DOHH2 (cell line): ENCODE measurements at regions not wholly inside any gene's neighbourhood (a gene's known extent, or its start where the extent isn't known, plus 50 kb on each side); places are given as distances from the start of the nearest gene placed in this dataset.

Experiments used
- H3F3A ChIP-seq: fragments of 200-600 bp; sonication (generic), shearing (Covaris generic); 2 replicates; pipeline ENCODE4 v1.6.0; 2016; ENCODE audit warnings: antibody characterized with exemption, mild to moderate bottlenecking; ENCODE audit not compliant: control insufficient read depth, insufficient read depth
- H3K27ac ChIP-seq: fragments of 200-600 bp; sonication (generic); 2 replicates; pipeline ENCODE4 v1.5.1; 2014; ENCODE audit warnings: low read depth, mild to moderate bottlenecking, low read length, moderate library complexity
- H3K27me3 ChIP-seq: fragments of 200-600 bp; sonication (generic); 2 replicates; pipeline ENCODE4 v1.6.1; 2014; ENCODE audit warnings: mild to moderate bottlenecking, low read length, mixed read lengths; ENCODE audit not compliant: control insufficient read depth
- H3K36me3 ChIP-seq: fragments of 200-600 bp; sonication (generic); 2 replicates; pipeline ENCODE4 v1.6.1; 2014; ENCODE audit warnings: mild to moderate bottlenecking, low read length, moderate library complexity, mixed read lengths; ENCODE audit not compliant: control insufficient read depth
- H3K4me1 ChIP-seq: fragments of 200-600 bp; sonication (generic); 2 replicates; pipeline ENCODE4 v1.6.1; 2014; ENCODE audit warnings: mild to moderate bottlenecking, low read length, mixed read lengths; ENCODE audit not compliant: control insufficient read depth
- H3K4me2 ChIP-seq: fragments of 200-600 bp; sonication (generic); 2 replicates; pipeline ENCODE4 v1.6.0; 2014; ENCODE audit warnings: mild to moderate bottlenecking, low read length, moderate library complexity
- H3K4me3 ChIP-seq: fragments of 200-600 bp; sonication (generic); 2 replicates; pipeline ENCODE4 v1.5.1; 2014; ENCODE audit warnings: mild to moderate bottlenecking, low read length, mixed read lengths
- H3K79me2 ChIP-seq: fragments of 200-600 bp; sonication (generic); 2 replicates; pipeline ENCODE4 v1.6.1; 2014; ENCODE audit warnings: mild to moderate bottlenecking, low read length, mixed read lengths; ENCODE audit not compliant: control insufficient read depth
- H3K9me2 ChIP-seq: fragments of 200-600 bp; sonication (generic); replicated peaks from 2 replicates; pipeline ENCODE4 v1.6.1; 2014; ENCODE audit warnings: mild to moderate bottlenecking, low read length, mixed read lengths; ENCODE audit not compliant: control insufficient read depth
- H3K9me3 ChIP-seq: fragments of 200-600 bp; sonication (generic); 2 replicates; pipeline ENCODE4 v1.6.1; 2014; ENCODE audit warnings: antibody characterized with exemption, low read length, mixed read lengths; ENCODE audit not compliant: control insufficient read depth, insufficient read depth
- H4K20me1 ChIP-seq: fragments of 200-600 bp; sonication (generic); 2 replicates; pipeline ENCODE4 v1.6.0; 2014; ENCODE audit warnings: low read depth, mild to moderate bottlenecking, antibody characterized with exemption, low read length, moderate library complexity; ENCODE audit not compliant: control insufficient read depth, insufficient read depth
- EZH2phosphoT487 ChIP-seq: fragments of 200-600 bp; sonication (generic); IDR thresholded peaks from 2 replicates; pipeline ENCODE4 v1.6.1; 2017; ENCODE audit warnings: borderline replicate concordance, mild to moderate bottlenecking, antibody characterized with exemption, low read length, moderate library complexity, mixed read lengths
- TF ChIP-seq, protein P1 (sequence below): fragments of 200-600 bp; sonication (generic); IDR thresholded peaks from one replicate; pipeline ENCODE4 v1.5.1; 2014; ENCODE audit warnings: antibody characterized with exemption, mild to moderate bottlenecking, low read depth, low read length; ENCODE audit not compliant: poor library complexity, severe bottlenecking

- no peaks in the 10 kb centered on the region for H3K79me2 ChIP-seq
- no peaks in the 10 kb centered on the region for H3F3A ChIP-seq
- H4K20me1 ChIP-seq = no peaks in the 10 kb centered on the region
- no peaks in the 10 kb centered on the region for H3K9me2 ChIP-seq
- H3K27ac ChIP-seq = no peak overlapping the region
- H3K36me3 ChIP-seq = no peaks in the 10 kb centered on the region
- no peak overlapping the region for H3K4me2 ChIP-seq
- peaks cover 36% of the 10 kb centered on the region; the same call in 1 of the 2 replicates for H3K9me3 ChIP-seq
- no peak overlapping the region for H3K4me3 ChIP-seq
- no peak for TF ChIP-seq EZH2phosphoT487
- TF ChIP-seq, protein P1, sequence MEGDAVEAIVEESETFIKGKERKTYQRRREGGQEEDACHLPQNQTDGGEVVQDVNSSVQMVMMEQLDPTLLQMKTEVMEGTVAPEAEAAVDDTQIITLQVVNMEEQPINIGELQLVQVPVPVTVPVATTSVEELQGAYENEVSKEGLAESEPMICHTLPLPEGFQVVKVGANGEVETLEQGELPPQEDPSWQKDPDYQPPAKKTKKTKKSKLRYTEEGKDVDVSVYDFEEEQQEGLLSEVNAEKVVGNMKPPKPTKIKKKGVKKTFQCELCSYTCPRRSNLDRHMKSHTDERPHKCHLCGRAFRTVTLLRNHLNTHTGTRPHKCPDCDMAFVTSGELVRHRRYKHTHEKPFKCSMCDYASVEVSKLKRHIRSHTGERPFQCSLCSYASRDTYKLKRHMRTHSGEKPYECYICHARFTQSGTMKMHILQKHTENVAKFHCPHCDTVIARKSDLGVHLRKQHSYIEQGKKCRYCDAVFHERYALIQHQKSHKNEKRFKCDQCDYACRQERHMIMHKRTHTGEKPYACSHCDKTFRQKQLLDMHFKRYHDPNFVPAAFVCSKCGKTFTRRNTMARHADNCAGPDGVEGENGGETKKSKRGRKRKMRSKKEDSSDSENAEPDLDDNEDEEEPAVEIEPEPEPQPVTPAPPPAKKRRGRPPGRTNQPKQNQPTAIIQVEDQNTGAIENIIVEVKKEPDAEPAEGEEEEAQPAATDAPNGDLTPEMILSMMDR = no peak
- no peaks in the 10 kb centered on the region for H3K27me3 ChIP-seq
- H3K4me1 ChIP-seq = no peaks in the 10 kb centered on the region
Measured at GRCh38 chr5:2892466-2893000, 141.1 kb upstream of the IRX2 start.

DNA sequence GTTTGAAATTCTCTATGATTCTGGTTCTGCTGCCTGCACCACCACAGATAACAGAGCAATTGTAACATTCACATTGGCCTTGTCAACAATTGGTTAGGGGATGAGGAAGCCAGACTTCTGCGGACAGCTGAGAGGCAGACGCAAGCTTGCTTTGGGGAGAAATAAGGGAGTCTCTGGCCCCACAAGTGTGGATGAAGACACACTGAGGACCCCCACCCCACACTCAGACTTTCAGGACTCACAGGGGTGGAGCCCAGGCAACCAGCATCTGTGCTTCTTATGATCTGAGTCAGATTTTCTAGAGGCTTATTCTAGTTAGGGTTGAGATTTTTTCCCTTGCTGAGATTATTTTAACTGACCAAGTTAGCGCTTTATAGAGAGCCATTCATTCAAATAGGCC is 140.3 kb upstream of the IRX2 start:
- H3K27ac ChIP-seq = no peak overlapping the region
- no peaks in the 10 kb centered on the region for H3K27me3 ChIP-seq
- TF ChIP-seq EZH2phosphoT487 = no peak
- TF ChIP-seq, protein P1 = no peak
- H3F3A ChIP-seq = no peaks in the 10 kb centered on the region
- H3K4me1 ChIP-seq = no peaks in the 10 kb centered on the region
- H3K79me2 ChIP-seq = no peaks in the 10 kb centered on the region
- no peak overlapping the region for H3K4me2 ChIP-seq
- no peaks in the 10 kb centered on the region for H3K9me2 ChIP-seq
- no peak overlapping the region for H3K4me3 ChIP-seq
- no peaks in the 10 kb centered on the region for H4K20me1 ChIP-seq
- peaks cover 35% of the 10 kb centered on the region; the same call in 1 of the 2 replicates for H3K9me3 ChIP-seq
- H3K36me3 ChIP-seq = no peaks in the 10 kb centered on the region

DNA sequence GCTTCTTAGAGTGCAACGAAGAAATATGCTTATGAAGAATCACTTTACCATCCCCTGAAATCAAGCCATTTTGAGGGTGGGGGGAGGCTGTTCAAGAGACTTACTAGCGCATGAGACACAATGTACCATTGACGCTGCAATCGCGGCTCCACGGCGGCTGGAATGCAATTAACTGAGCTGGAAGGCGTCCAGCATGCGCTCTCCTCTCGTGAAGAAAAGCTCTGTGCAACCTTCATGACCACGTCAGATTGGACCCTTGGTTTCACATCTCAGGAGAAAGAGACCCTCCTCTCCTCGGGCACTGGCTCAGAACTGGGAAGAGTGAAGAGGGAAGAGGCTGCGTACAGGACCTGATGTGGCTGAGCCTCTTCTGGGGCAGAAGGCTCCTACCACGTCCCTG is 138.5 kb upstream of the IRX2 start:
- Histone ChIP-seq H3K9me2 (no peaks in the 10 kb centered on the region), H3K27ac (no peak overlapping the region), H3K79me2 (no peaks in the 10 kb centered on the region), H3K9me3 (peaks cover 29% of the 10 kb centered on the region; the same call in 1 of the 2 replicates), H3K4me3 (no peak overlapping the region), H3K4me1 (no peaks in the 10 kb centered on the region), H3K27me3 (no peaks in the 10 kb centered on the region), H3F3A (no peaks in the 10 kb centered on the region), H4K20me1 (no peaks in the 10 kb centered on the region), H3K4me2 (no peak overlapping the region), H3K36me3 (no peaks in the 10 kb centered on the region)
- TF ChIP-seq, protein P1 = no peak
- no peak for TF ChIP-seq EZH2phosphoT487
